ENCODE measurements at regions not wholly inside any gene's neighbourhood (a gene's known extent, or its start where the extent isn't known, plus 50 kb on each side); places are given as distances from the start of the nearest gene placed in this dataset.

DNA sequence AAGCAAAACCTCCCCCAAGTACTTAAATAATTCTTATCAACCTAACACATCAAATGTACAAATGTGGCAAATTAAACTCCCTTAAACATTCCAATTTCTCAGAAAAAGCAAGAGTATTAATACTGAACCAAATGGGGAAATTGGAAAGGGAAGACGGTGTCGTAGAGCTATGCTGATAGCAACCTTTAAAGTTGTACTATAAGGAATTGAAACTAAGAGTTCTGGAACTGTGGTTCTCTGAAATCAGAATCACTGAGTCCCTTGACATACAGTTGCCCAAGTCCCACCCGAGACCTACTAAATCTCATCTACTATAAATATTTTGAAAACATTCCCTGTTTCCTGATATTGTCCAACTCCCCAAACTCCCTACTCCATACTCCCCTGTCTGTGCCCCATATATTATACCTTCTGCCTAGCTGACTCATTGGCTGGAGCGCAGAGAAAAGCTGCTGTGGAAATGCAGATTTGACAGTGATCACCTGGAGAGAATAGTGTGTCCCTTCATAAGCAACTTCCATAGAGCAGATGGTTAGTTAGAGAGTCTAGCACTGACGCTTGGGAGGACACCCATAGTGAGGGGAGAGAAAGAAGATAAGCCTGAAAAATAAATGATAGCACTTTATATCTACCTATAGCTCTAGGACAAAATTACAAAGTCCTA is 51.4 kb upstream of the ITM2B start:
- Histone ChIP-seq H2AFZ (replicated peaks) (no peak overlapping the region), H3K9me3 (ENCODE audit: low read depth) (no peaks in the 10 kb centered on the region), H4K20me1 (ENCODE audit: low read depth) (no peaks in the 10 kb centered on the region), H3K36me3 (no peaks in the 10 kb centered on the region), H3K27ac (no peak overlapping the region), H3K4me1 (no peaks in the 10 kb centered on the region), H3K79me2 (ENCODE audit: low read depth) (no peaks in the 10 kb centered on the region), H3K9ac (no peak overlapping the region), H3K4me2 (no peak overlapping the region), H3K27me3 (no peaks in the 10 kb centered on the region), H3K4me3 (no peak overlapping the region), H3F3A (ENCODE audit: low read depth) (no peaks in the 10 kb centered on the region)
- Mint-ChIP-seq H3K27me3 (ENCODE audit: insufficient read depth, low read depth) (no peaks in the 10 kb centered on the region), H3K36me3 (no peaks in the 10 kb centered on the region), H3K4me3 (no peak overlapping the region), H3K4me1 (no peaks in the 10 kb centered on the region), H3K9me3 (no peaks in the 10 kb centered on the region), H3K27ac (no peak overlapping the region)
- TF ChIP-seq, protein P1, sequence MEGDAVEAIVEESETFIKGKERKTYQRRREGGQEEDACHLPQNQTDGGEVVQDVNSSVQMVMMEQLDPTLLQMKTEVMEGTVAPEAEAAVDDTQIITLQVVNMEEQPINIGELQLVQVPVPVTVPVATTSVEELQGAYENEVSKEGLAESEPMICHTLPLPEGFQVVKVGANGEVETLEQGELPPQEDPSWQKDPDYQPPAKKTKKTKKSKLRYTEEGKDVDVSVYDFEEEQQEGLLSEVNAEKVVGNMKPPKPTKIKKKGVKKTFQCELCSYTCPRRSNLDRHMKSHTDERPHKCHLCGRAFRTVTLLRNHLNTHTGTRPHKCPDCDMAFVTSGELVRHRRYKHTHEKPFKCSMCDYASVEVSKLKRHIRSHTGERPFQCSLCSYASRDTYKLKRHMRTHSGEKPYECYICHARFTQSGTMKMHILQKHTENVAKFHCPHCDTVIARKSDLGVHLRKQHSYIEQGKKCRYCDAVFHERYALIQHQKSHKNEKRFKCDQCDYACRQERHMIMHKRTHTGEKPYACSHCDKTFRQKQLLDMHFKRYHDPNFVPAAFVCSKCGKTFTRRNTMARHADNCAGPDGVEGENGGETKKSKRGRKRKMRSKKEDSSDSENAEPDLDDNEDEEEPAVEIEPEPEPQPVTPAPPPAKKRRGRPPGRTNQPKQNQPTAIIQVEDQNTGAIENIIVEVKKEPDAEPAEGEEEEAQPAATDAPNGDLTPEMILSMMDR (IDR thresholded peaks at IDR 0.05): no peak
- no peak for TF ChIP-seq EZH2phosphoT487 (IDR thresholded peaks at IDR 0.05)
- DNase-seq (ENCODE audit: low spot score): no peak

DNA sequence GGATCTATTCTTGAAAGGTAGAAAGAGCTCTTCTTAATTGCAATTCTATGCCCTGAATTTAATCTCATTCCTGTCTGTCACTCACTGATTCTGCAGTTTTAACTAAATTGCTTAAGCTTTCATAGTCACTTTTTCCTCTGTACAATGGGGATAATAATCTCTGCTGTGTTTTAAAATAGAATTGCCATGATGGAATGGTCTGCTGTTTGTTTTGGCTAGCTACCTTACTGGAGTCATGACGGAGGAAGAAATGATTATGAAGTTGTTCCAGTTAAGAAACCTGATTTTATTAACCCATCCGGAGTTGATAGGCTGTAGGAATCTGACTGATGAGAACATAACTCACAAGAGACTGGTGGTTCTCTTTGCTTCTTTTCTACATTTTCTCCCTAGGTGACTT is 54.9 kb upstream of the ITM2B start:
- Histone ChIP-seq H4K20me1 (ENCODE audit: low read depth) (no peaks in the 10 kb centered on the region), H3F3A (ENCODE audit: low read depth) (no peaks in the 10 kb centered on the region), H3K27me3 (no peaks in the 10 kb centered on the region), H3K9ac (no peak overlapping the region), H3K27ac (no peak overlapping the region), H3K4me2 (no peak overlapping the region), H3K4me1 (no peaks in the 10 kb centered on the region), H3K36me3 (no peaks in the 10 kb centered on the region), H2AFZ (replicated peaks) (no peak overlapping the region), H3K79me2 (ENCODE audit: low read depth) (no peaks in the 10 kb centered on the region), H3K4me3 (no peak overlapping the region), H3K9me3 (ENCODE audit: low read depth) (no peaks in the 10 kb centered on the region)
- H3K9me3 Mint-ChIP-seq: peaks cover 1% of the 10 kb centered on the region
- DNase-seq (ENCODE audit: low spot score): no peak
- H3K36me3 Mint-ChIP-seq: no peaks in the 10 kb centered on the region
- TF ChIP-seq, protein P1 (IDR thresholded peaks at IDR 0.05): no peak
- TF ChIP-seq EZH2phosphoT487 (IDR thresholded peaks at IDR 0.05): no peak
- no peak overlapping the region for H3K27ac Mint-ChIP-seq
- no peak overlapping the region for H3K4me3 Mint-ChIP-seq
- H3K4me1 Mint-ChIP-seq: no peaks in the 10 kb centered on the region
- peaks cover 2% of the 10 kb centered on the region for H3K27me3 Mint-ChIP-seq (ENCODE audit: insufficient read depth, low read depth)

DNA sequence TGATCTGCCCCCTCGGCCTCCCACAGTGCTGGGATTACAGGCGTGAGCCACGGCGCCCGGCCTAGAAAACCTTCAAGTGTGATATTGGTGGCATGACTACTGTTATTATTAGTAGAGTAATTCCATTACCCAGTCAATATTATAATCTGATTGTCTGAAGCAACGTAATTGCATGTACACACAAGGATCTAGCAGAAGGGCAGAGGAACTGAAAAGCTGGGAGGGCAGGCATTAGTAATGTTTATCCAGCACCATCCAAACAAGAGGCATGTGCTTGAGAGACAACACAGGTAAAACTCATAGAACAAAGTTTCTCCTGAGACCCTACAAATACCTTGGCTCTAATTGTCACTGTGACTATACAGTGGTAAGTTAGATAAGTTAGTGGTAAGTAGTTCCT is 56.2 kb upstream of the ITM2B start:
- Mint-ChIP-seq H3K36me3 (no peaks in the 10 kb centered on the region), H3K4me1 (no peaks in the 10 kb centered on the region), H3K9me3 (peaks cover 2% of the 10 kb centered on the region), H3K27ac (no peak overlapping the region), H3K27me3 (ENCODE audit: insufficient read depth, low read depth) (peaks cover 2% of the 10 kb centered on the region), H3K4me3 (no peak overlapping the region)
- H3K4me2 ChIP-seq: no peak overlapping the region
- H3K4me1 ChIP-seq: no peaks in the 10 kb centered on the region
- no peak overlapping the region for H3K9ac ChIP-seq
- no peaks in the 10 kb centered on the region for H3K9me3 ChIP-seq (ENCODE audit: low read depth)
- H3K4me3 ChIP-seq: no peak overlapping the region
- no peaks in the 10 kb centered on the region for H3K27me3 ChIP-seq
- no peaks in the 10 kb centered on the region for H4K20me1 ChIP-seq (ENCODE audit: low read depth)
- H3K27ac ChIP-seq: no peak overlapping the region
- no peaks in the 10 kb centered on the region for H3K79me2 ChIP-seq (ENCODE audit: low read depth)
- no peaks in the 10 kb centered on the region for H3K36me3 ChIP-seq
- no peak for DNase-seq (ENCODE audit: low spot score)
- no peak overlapping the region for H2AFZ ChIP-seq (replicated peaks)
- no peaks in the 10 kb centered on the region for H3F3A ChIP-seq (ENCODE audit: low read depth)
- TF ChIP-seq EZH2phosphoT487 (IDR thresholded peaks at IDR 0.05): no peak
- TF ChIP-seq, protein P1 (IDR thresholded peaks at IDR 0.05): no peak
- no peak for TF ChIP-seq EZH2 (IDR thresholded peaks at IDR 0.05)
